SK-N-SH (cell line): ENCODE measurements at regions not wholly inside any gene's neighbourhood (a gene's known extent, or its start where the extent isn't known, plus 50 kb on each side); places are given as distances from the start of the nearest gene placed in this dataset.
A peak's percentile ranks its signal among the peaks of the same experiment; 100 is the strongest.

ENCODE experiments used
- CTCF ChIA-PET: fragments of 300-600, 350-600 bp; formaldehyde crosslinking; extraction: SDS; loops from one replicate; lab custom pipeline; 2021; lab: Yijun Ruan, JAX
- POLR2A ChIA-PET: fragments of 350-600 bp; sonication (Branson Sonifier 250); formaldehyde crosslinking; extraction: SDS; loops from one replicate; lab custom pipeline; 2020; ENCODE audit warnings: antibody characterized with exemption, inconsistent platforms; lab: Yijun Ruan, JAX
- DNase-seq: peaks from one replicate; pipeline ENCODE4 v3.0.0; 2012
- H2AFZ ChIP-seq: fragments of 200-600 bp; sonication (generic); 2 replicates; pipeline ENCODE4 v1.8.1; 2016; ENCODE audit warnings: antibody characterized with exemption, mild to moderate bottlenecking, low read depth
- H3F3A ChIP-seq: fragments of 200-600 bp; sonication (generic); replicated peaks from 2 replicates; pipeline ENCODE3; 2016; ENCODE audit warnings: antibody characterized with exemption, mild to moderate bottlenecking; ENCODE audit not compliant: insufficient read depth
- H3K27ac ChIP-seq, 2 experiments: fragments of 200-500 bp in 1 of 2; fragments of 200-600 bp in 1 of 2; sonication (Bioruptor generic) in 1 of 2; sonication (generic), shearing (Covaris generic) in 1 of 2; 2 replicates each; pipeline versions ENCODE4 v1.5.1 to v1.6.1; 2014 to 2016; ENCODE audit warnings: low read depth in 2 of 2, inconsistent platforms in 1 of 2, low read length in 1 of 2, mild to moderate bottlenecking in 1 of 2, mixed read lengths in 1 of 2
- H3K27me3 ChIP-seq: fragments of 200-600 bp; sonication (generic), shearing (Covaris generic); 2 replicates; pipeline ENCODE4 v1.6.1; 2016; ENCODE audit warnings: mixed run types; ENCODE audit not compliant: insufficient read depth
- H3K36me3 ChIP-seq, 2 experiments: fragments of 200-500 bp in 1 of 2; fragments of 200-600 bp in 1 of 2; sonication (Bioruptor generic) in 1 of 2; sonication (generic) in 1 of 2; replicated peaks in 1 of 2; 2 replicates each; pipeline versions ENCODE3 to v1.5.1; 2014 to 2016; ENCODE audit warnings: low read length in 1 of 2, mild to moderate bottlenecking in 1 of 2; ENCODE audit not compliant: insufficient read depth in 2 of 2, control insufficient read depth in 1 of 2
- H3K4me1 ChIP-seq, 2 experiments: fragments of 200-500 bp in 1 of 2; fragments of 200-600 bp in 1 of 2; sonication (Bioruptor generic) in 1 of 2; sonication (generic), shearing (Covaris generic) in 1 of 2; 2 replicates each; pipeline versions ENCODE4 v1.5.1 to v1.6.1; 2014 to 2016; ENCODE audit warnings: low read depth in 1 of 2, low read length in 1 of 2, mixed run types in 1 of 2; ENCODE audit not compliant: insufficient read depth in 2 of 2, control insufficient read depth in 1 of 2
- H3K4me2 ChIP-seq: fragments of 200-600 bp; sonication (generic), shearing (Covaris generic); 2 replicates; pipeline ENCODE4 v1.6.1; 2017; ENCODE audit warnings: mixed run types
- H3K4me3 ChIP-seq, 2 experiments: fragments of 200-500 bp in 1 of 2; fragments of 200-600 bp in 1 of 2; sonication (Bioruptor generic) in 1 of 2; sonication (generic), shearing (Covaris generic) in 1 of 2; 2 replicates each; pipeline versions ENCODE4 v1.5.1 to v1.8.1; 2014 to 2016; ENCODE audit warnings: low read depth in 2 of 2, inconsistent platforms in 1 of 2, low read length in 1 of 2, mild to moderate bottlenecking in 1 of 2, mixed read lengths in 1 of 2, moderate library complexity in 1 of 2
- H3K79me2 ChIP-seq: fragments of 200-600 bp; sonication (generic); 2 replicates; pipeline ENCODE4 v1.8.1; 2017; ENCODE audit warnings: mild to moderate bottlenecking; ENCODE audit not compliant: insufficient read depth
- H3K9ac ChIP-seq: fragments of 200-600 bp; sonication (generic); 2 replicates; pipeline ENCODE4 v1.6.1; 2017; ENCODE audit warnings: mixed run types
- H3K9me2 ChIP-seq: fragments of 200-600 bp; sonication (generic); 2 replicates; pipeline ENCODE4 v1.6.1; 2017; ENCODE audit warnings: mixed run types
- H3K9me3 ChIP-seq: fragments of 200-600 bp; sonication (generic); 2 replicates; pipeline ENCODE4 v1.6.1; 2017; ENCODE audit warnings: mixed run types, mild to moderate bottlenecking, moderate library complexity
- H4K20me1 ChIP-seq: fragments of 200-600 bp; sonication (generic); 2 replicates; pipeline ENCODE4 v1.6.1; 2017; ENCODE audit warnings: mild to moderate bottlenecking, mixed run types; ENCODE audit not compliant: insufficient read depth
- CTCF ChIP-seq: fragments of 200-600 bp; sonication (generic); IDR thresholded peaks from 2 replicates; pipeline ENCODE4 v1.6.1; 2017; ENCODE audit warnings: antibody characterized with exemption, mild to moderate bottlenecking, moderate library complexity
- ELF1 ChIP-seq: IDR thresholded peaks from 2 replicates; pipeline ENCODE4 v1.4.0; 2012
- FOXJ3 ChIP-seq: sonication (generic); formaldehyde crosslinking; IDR thresholded peaks from 2 replicates; pipeline ENCODE4 v1.5.1; 2020; ENCODE audit warnings: mild to moderate bottlenecking, missing genetic modification reagents
- JUND ChIP-seq: IDR thresholded peaks from 2 replicates; pipeline ENCODE4 v1.4.0; 2012
- MEF2A ChIP-seq: IDR thresholded peaks from 2 replicates; pipeline ENCODE4 v1.4.0; 2012; ENCODE audit warnings: low read depth, borderline replicate concordance
- MXI1 ChIP-seq: IDR thresholded peaks from 2 replicates; pipeline ENCODE4 v1.6.1; 2012; ENCODE audit warnings: mild to moderate bottlenecking, low read depth, low read length, improper control_type of control experiment
- PBX3 ChIP-seq: IDR thresholded peaks from 2 replicates; pipeline ENCODE4; 2012
- POLR2AphosphoS5 ChIP-seq: IDR thresholded peaks from 2 replicates; pipeline ENCODE4 v1.6.1; 2012; ENCODE audit warnings: low read depth, low read length
- RAD21 ChIP-seq: IDR thresholded peaks from 2 replicates; pipeline ENCODE4 v1.6.1; 2012; ENCODE audit warnings: mild to moderate bottlenecking, low read length
- REST ChIP-seq: IDR thresholded peaks from 2 replicates; pipeline ENCODE4 v1.6.1; 2012; ENCODE audit warnings: mild to moderate bottlenecking, low read depth, low read length, moderate library complexity
- SIN3A ChIP-seq: IDR thresholded peaks from 2 replicates; pipeline ENCODE4 v1.6.1; 2012; ENCODE audit warnings: low read depth, mild to moderate bottlenecking, low read length, moderate library complexity, borderline replicate concordance
- TEAD4 ChIP-seq: IDR thresholded peaks from 2 replicates; pipeline ENCODE4 v1.4.0; 2012; ENCODE audit warnings: mild to moderate bottlenecking, borderline replicate concordance; ENCODE audit not compliant: insufficient read depth
- USF2 ChIP-seq: fragments of 150-350 bp; IDR thresholded peaks from 2 replicates; pipeline ENCODE4 v1.6.1; 2017; ENCODE audit warnings: antibody characterized with exemption, low read length, low read depth, borderline replicate concordance
- WGBS: methylation state at CpG from one replicate; pipeline ENCODE4 v1.1.6; 2017; ENCODE audit warnings: low lambda C conversion rate; 5-methylcytosine and 5-hydroxymethylcytosine counted together
- TF ChIP-seq, protein P1 (sequence below): fragments of 150-350 bp; IDR thresholded peaks from 2 replicates; pipeline ENCODE4 v1.6.1; 2016; ENCODE audit warnings: mild to moderate bottlenecking, low read depth, low read length
- TF ChIP-seq, protein P2 (sequence below): IDR thresholded peaks from 2 replicates; pipeline ENCODE4 v1.4.0; 2012; ENCODE audit warnings: low read depth, borderline replicate concordance

- TF ChIP-seq REST (no peak), FOXJ3 (CRISPR knock-in tag) (no peak), PBX3 (peak; percentile 27; the same call in 1 of the 2 replicates)
- TF ChIP-seq, protein P1, sequence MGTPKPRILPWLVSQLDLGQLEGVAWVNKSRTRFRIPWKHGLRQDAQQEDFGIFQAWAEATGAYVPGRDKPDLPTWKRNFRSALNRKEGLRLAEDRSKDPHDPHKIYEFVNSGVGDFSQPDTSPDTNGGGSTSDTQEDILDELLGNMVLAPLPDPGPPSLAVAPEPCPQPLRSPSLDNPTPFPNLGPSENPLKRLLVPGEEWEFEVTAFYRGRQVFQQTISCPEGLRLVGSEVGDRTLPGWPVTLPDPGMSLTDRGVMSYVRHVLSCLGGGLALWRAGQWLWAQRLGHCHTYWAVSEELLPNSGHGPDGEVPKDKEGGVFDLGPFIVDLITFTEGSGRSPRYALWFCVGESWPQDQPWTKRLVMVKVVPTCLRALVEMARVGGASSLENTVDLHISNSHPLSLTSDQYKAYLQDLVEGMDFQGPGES: no peak
- TF ChIP-seq, protein P2, sequence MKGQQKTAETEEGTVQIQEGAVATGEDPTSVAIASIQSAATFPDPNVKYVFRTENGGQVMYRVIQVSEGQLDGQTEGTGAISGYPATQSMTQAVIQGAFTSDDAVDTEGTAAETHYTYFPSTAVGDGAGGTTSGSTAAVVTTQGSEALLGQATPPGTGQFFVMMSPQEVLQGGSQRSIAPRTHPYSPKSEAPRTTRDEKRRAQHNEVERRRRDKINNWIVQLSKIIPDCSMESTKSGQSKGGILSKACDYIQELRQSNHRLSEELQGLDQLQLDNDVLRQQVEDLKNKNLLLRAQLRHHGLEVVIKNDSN: 0 out of 2 replicates have a peak, but pooled peaks have one; percentile 22
- TF ChIP-seq, all 33 proteins: peak for 8
Measured at GRCh38 chr5:93072831-93073459, 508.1 kb downstream of the NR2F1-AS1 start (continued).

- Histone ChIP-seq H4K20me1 (no peaks in the 10 kb centered on the region), H3K9ac (no peak overlapping the region), H3K4me1 (peaks cover 8% of the 10 kb centered on the region in 2 experiments; a peak in 3 of 4 replicates), H3K36me3 (no peaks in the 10 kb centered on the region), H3K4me3 (no peak overlapping the region), H3K9me3 (no peaks in the 10 kb centered on the region), H3K4me2 (no peak overlapping the region), H2AFZ (no peak overlapping the region), H3K27ac (no peak overlapping the region), H3K9me2 (no peaks in the 10 kb centered on the region), H3K27me3 (no peaks in the 10 kb centered on the region), H3K79me2 (no peaks in the 10 kb centered on the region), H3F3A (no peaks in the 10 kb centered on the region)
- 93% methylated on average over 1 of the region's 1 CpG for WGBS
- POLR2A ChIA-PET: no interaction called here
- CTCF ChIA-PET: interaction anchor here (1.5 kb wide), 1 partner anchor 730 kb away, joined by 3 read pairs; no protein-coding TSS in a partner anchor
- TF ChIP-seq ELF1 (no peak), MEF2A (no peak), CTCF (no peak), USF2 (no peak), POLR2AphosphoS5 (no peak), SIN3A (no peak), TEAD4 (no peak), JUND (no peak), RAD21 (no peak), MXI1 (no peak)
- TF ChIP-seq, protein P1: no peak
- no peak for DNase-seq
Measured at GRCh38 chr5:93071710-93072109, 509.3 kb downstream of the NR2F1-AS1 start.
